NCI-H1092 treated with DMSO at 0.1 percent for 48 hours (cell line): ENCODE measurements at regions not wholly inside any gene's neighbourhood (a gene's known extent, or its start where the extent isn't known, plus 50 kb on each side); places are given as distances from the start of the nearest gene placed in this dataset.

Source experiments
- DNase-seq: peaks from one replicate; lab custom pipeline; 2025; lab: John Stamatoyannopoulos, UW

- no peak for DNase-seq
Observed at GRCh38 chr1:87880764-87881163, 552.1 kb downstream of the LMO4 start.

DNA sequence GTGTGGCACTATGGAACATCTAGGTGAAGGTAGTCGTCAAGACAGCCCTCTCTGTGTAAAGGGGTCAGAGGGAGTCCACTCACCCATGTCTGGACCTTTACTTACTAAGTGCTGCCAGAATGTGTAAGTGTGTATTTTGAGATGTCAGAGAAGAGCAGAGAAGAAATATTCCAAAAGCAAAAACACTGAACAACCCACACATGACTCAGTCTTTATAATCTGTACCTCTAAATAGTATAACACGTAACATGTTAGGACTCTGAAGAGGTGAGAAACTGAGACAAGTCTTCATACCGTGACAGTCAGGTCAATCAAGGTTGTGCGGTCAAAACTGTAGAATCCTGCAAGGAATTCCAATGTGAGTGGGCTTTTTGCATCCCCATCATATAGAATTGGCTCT is 555.2 kb downstream of the LMO4 start:
- DNase-seq = no peak

- no peak for DNase-seq
Observed at GRCh38 chr1:87884581-87884980, 555.9 kb downstream of the LMO4 start.

- no peak for DNase-seq
Observed at GRCh38 chr1:87885278-87886025, 556.8 kb downstream of the LMO4 start.

- DNase-seq = no peak
Observed at GRCh38 chr1:87887100-87887499, 558.4 kb downstream of the LMO4 start.

GRCh38 chr1:87888446-87888845 is 559.8 kb downstream of the LMO4 start:
- no peak for DNase-seq

DNA sequence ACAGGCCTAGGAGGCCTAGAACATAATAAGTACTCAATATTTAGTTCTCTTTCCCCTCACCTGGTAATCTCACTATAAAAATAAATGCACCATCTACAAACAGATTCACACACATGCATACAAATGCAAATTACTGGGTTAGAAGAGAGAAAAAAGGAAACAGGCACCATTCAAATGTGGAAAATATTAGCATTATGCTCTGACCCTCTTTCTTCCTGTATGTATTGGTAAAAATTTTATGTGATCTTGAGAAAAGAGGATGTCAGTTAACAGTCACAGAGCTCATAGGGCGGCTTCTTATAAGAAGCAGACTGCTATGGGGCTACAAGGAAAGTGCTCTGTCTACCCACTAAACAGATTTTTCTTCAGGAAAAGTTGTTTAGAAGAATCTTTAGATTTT is 565.4 kb downstream of the LMO4 start:
- DNase-seq = no peak

GRCh38 chr1:87897481-87897880 is 568.8 kb downstream of the LMO4 start:
- no peak for DNase-seq

DNA sequence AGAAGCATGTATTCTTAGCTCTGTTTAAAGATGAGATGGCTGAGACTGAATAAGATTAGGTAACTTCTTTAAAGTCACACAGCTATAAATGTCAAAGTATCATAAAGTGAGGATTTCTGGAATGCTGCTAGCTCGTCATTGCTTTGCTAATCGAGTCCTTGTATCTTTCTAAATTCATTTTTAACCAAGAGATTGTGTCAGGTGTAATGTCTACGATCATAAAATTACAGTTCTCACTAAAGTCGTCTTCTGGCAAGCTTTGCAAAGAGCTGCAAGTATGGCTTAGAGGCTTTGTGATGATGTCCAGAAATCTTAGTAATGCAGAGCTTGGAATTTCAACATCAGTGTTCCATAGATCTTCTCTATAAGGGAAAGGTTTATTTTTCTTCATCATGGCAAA is 569.8 kb downstream of the LMO4 start:
- DNase-seq = no peak

GRCh38 chr1:87899017-87899416 is 570.3 kb downstream of the LMO4 start:
- no peak for DNase-seq

- no peak for DNase-seq
Observed at GRCh38 chr1:87899746-87900145, 571.1 kb downstream of the LMO4 start.

GRCh38 chr1:87902830-87903229 is 574.1 kb downstream of the LMO4 start:
- peak; percentile 8 for DNase-seq

GRCh38 chr1:87903242-87903641 is 574.6 kb downstream of the LMO4 start:
- DNase-seq = no peak

- no peak for DNase-seq
Observed at GRCh38 chr1:87904651-87905050, 576.0 kb downstream of the LMO4 start.

DNA sequence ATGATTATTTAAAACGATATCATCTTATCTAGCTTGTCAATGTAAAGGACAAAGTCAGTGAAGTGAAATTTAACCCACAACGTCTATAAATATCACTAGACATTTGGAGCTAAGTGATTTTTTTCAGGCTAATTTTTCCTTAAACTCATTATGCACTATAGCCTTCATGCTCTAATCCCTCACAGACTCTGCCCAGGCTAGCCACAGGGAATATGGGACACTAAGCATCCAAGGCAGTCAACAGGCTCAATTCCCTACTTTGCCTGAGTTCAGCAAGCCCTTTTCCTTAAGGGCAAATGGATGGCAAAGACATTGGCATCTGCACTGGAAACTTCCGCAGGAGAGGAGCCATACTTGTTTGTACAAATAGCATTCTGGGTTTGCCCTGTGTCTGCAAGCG is 577.0 kb downstream of the LMO4 start:
- DNase-seq = no peak

- DNase-seq = no peak
Observed at GRCh38 chr1:87906078-87906477, 577.4 kb downstream of the LMO4 start.

GRCh38 chr1:87913361-87913760 is 584.7 kb downstream of the LMO4 start:
- no peak for DNase-seq

DNA sequence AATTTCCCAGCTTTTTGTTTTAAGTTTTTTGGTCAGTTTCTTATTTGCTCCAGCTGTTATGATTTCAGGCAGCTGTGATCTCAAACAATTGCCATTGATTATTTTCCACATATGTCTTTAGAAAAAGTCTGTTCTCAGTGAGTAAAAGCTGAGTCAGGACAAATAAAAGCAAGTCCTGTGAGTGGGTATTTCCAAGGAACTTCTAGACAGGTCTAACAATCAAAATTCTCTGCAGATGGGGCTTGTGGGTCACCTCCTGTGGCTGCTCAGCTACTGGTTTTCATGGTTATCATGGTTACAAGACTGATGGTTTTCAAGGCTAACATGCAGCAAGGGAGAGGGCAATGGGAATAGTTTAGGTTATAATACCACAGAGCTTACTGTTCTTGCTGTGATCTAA is 585.7 kb downstream of the LMO4 start:
- no peak for DNase-seq

- no peak for DNase-seq
Observed at GRCh38 chr1:87915771-87916170, 587.1 kb downstream of the LMO4 start.

DNA sequence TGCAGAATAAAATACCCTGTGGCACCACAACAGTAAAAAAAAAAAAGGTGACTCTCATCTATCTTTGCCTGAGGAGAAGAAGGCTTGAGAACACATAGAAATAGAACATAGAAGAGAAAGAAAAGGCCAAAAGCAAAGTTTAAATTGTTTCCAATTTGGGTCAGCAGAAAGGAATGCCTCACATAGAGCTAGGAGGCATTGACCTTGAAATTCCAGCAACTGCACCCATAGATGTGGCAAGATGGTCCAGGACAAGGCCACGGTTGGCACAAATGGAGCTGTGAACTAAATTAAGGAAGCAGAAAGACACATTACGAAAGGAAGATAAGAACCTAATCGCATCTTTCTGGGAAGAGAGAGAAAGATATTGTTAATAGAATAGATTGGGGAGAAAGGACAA is 588.3 kb downstream of the LMO4 start:
- DNase-seq = no peak

DNA sequence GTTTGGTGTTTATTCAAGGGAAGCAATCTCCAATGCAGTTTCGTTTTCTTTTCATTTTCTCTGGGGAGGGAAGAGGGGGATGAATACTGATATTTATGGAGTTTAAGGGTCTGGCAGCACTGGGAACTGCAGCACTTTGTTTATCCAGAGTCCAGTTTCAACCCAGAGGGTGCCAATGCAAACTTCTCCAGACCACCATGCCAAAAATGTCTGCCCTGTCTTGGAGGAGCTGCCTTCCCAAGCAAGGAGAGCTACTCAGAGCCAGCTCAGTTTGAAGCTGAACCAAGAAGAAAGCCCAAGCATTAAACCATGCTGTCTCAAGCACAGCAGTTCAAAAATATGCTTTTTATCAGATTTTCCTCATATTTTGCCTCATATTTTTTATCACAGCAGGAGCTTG is 589.7 kb downstream of the LMO4 start:
- no peak for DNase-seq

DNA sequence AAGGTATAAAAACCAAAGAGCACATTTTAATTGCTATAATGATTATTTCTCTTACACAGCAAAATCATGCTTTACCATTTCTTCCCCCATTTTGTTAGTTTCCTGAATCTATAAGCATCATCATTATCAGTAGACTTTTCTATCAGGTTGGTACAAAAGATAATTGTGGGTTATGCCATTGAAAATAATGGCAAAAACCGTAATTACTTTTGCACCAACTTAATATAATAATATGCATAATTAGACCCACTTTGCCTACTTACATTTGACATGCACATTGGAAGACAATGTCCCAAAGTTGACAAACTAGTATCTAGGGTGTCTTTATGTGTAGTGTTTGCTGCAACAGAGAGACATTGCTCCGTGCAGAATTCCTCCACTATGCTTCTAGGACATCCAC is 594.2 kb downstream of the LMO4 start:
- no peak for DNase-seq

- DNase-seq = no peak
Observed at GRCh38 chr1:87926131-87926830, 597.6 kb downstream of the LMO4 start.

GRCh38 chr1:87926921-87927320 is 598.2 kb downstream of the LMO4 start:
- no peak for DNase-seq
